ENCODE measurements at regions not wholly inside any gene's neighbourhood (a gene's known extent, or its start where the extent isn't known, plus 50 kb on each side); places are given as distances from the start of the nearest gene placed in this dataset.

- no peak overlapping the region for H3K4me3 ChIP-seq
- H3K4me2 ChIP-seq: no peak overlapping the region
- DNase-seq (ENCODE audit: low read depth in 1 of 2, low spot score in 1 of 2) (no peak), ATAC-seq (no peak), FAIRE-seq (no peak)
- peak overlapping the region; percentile 62 to 71 for H3K27ac ChIP-seq
- ChIA-PET POLR2A (no interaction called here), CTCF (interaction anchor here (0.8 to 1.9 kb wide), 3 partner anchors 27 to 167 kb away, joined by 3 to 7 read pairs (median 4); no protein-coding TSS in a partner anchor)
- H3K4me1 ChIP-seq: peaks cover 29% of the 10 kb centered on the region
- 71% methylated on average over 6 of the region's 6 CpGs for WGBS (ENCODE audit: missing lambda C conversion rate)
- H3K9me3 ChIP-seq: no peaks in the 10 kb centered on the region
- TF ChIP-seq EHF (CRISPR knock-in tag; IDR thresholded peaks at IDR 0.05) (no peak), JUNB (IDR thresholded peaks at IDR 0.05) (no peak), FOXS1 (CRISPR knock-in tag; IDR thresholded peaks at IDR 0.05) (no peak), HMGXB4 (CRISPR knock-in tag; IDR thresholded peaks at IDR 0.05; ENCODE audit: borderline replicate concordance) (no peak)
Measured at GRCh38 chr2:37563375-37564015, 107.9 kb downstream of the CDC42EP3 start.

GRCh38 chr2:37564356-37564755, 107.1 kb downstream of the CDC42EP3 start:
- FAIRE-seq (no peak), DNase-seq (ENCODE audit: low read depth in 1 of 2, low spot score in 1 of 2) (no peak), ATAC-seq (no peak)
- POLR2A ChIA-PET: no interaction called here
- Histone ChIP-seq H3K4me3 (no peak overlapping the region), H3K9me3 (no peaks in the 10 kb centered on the region), H3K4me2 (no peak overlapping the region), H3K4me1 (peaks cover 29% of the 10 kb centered on the region), H3K27ac (no peak overlapping the region)
- TF ChIP-seq RNF2 (IDR thresholded peaks at IDR 0.05; ENCODE audit: borderline replicate concordance, low read depth) (no peak), HOXB5 (CRISPR knock-in tag; IDR thresholded peaks at IDR 0.05) (no peak), SREBF2 (IDR thresholded peaks at IDR 0.05) (no peak), EP300 (IDR thresholded peaks at IDR 0.05) (no peak)
- TF ChIP-seq, protein P1, sequence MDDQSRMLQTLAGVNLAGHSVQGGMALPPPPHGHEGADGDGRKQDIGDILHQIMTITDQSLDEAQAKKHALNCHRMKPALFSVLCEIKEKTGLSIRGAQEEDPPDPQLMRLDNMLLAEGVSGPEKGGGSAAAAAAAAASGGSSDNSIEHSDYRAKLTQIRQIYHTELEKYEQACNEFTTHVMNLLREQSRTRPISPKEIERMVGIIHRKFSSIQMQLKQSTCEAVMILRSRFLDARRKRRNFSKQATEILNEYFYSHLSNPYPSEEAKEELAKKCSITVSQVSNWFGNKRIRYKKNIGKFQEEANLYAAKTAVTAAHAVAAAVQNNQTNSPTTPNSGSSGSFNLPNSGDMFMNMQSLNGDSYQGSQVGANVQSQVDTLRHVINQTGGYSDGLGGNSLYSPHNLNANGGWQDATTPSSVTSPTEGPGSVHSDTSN (IDR thresholded peaks at IDR 0.05): no peak
- WGBS (ENCODE audit: missing lambda C conversion rate): 77% methylated on average over 7 of the region's 7 CpGs
- CTCF ChIA-PET: interaction anchor here (0.8 to 1.8 kb wide), 2 partner anchors 149 to 168 kb away, joined by 3 to 7 read pairs; no protein-coding TSS in a partner anchor

GRCh38 chr2:37566517-37566981, 104.9 kb downstream of the CDC42EP3 start:
- WGBS (ENCODE audit: missing lambda C conversion rate): 77% methylated on average over 5 of the region's 5 CpGs
- no peaks in the 10 kb centered on the region for H3K9me3 ChIP-seq
- H3K4me3 ChIP-seq: no peak overlapping the region
- no peak overlapping the region for H3K4me2 ChIP-seq
- ATAC-seq (no peak), DNase-seq (ENCODE audit: low read depth in 1 of 2, low spot score in 1 of 2) (no peak), FAIRE-seq (no peak)
- H3K27ac ChIP-seq: no peak overlapping the region
- peaks cover 42% of the 10 kb centered on the region for H3K4me1 ChIP-seq
- TF ChIP-seq JUN (IDR thresholded peaks at IDR 0.05) (no peak), CHD2 (IDR thresholded peaks at IDR 0.05; ENCODE audit: low read length, partially characterized antibody) (no peak), HOXB5 (CRISPR knock-in tag; IDR thresholded peaks at IDR 0.05) (no peak), RCOR1 (IDR thresholded peaks at IDR 0.05; ENCODE audit: low read depth, low read length) (no peak), MAZ (IDR thresholded peaks at IDR 0.05; ENCODE audit: borderline replicate concordance, low read depth, low read length) (no peak), EP300 (IDR thresholded peaks at IDR 0.05) (no peak), BHLHE40 (IDR thresholded peaks at IDR 0.05; ENCODE audit: low read depth, low read length) (no peak), POLR2AphosphoS2 (conservative IDR thresholded peaks at IDR 0.05; ENCODE audit: low read length) (no peak), SREBF2 (IDR thresholded peaks at IDR 0.05) (no peak), TP53 (CRISPR knock-in tag; IDR thresholded peaks at IDR 0.05) (no peak)
- TF ChIP-seq, protein P2, sequence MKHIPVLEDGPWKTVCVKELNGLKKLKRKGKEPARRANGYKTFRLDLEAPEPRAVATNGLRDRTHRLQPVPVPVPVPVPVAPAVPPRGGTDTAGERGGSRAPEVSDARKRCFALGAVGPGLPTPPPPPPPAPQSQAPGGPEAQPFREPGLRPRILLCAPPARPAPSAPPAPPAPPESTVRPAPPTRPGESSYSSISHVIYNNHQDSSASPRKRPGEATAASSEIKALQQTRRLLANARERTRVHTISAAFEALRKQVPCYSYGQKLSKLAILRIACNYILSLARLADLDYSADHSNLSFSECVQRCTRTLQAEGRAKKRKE (CRISPR knock-in tag; IDR thresholded peaks at IDR 0.05; ENCODE audit: low read depth): no peak
- TF ChIP-seq, protein P3, sequence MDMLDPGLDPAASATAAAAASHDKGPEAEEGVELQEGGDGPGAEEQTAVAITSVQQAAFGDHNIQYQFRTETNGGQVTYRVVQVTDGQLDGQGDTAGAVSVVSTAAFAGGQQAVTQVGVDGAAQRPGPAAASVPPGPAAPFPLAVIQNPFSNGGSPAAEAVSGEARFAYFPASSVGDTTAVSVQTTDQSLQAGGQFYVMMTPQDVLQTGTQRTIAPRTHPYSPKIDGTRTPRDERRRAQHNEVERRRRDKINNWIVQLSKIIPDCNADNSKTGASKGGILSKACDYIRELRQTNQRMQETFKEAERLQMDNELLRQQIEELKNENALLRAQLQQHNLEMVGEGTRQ (IDR thresholded peaks at IDR 0.05): no peak
- TF ChIP-seq, protein P4, sequence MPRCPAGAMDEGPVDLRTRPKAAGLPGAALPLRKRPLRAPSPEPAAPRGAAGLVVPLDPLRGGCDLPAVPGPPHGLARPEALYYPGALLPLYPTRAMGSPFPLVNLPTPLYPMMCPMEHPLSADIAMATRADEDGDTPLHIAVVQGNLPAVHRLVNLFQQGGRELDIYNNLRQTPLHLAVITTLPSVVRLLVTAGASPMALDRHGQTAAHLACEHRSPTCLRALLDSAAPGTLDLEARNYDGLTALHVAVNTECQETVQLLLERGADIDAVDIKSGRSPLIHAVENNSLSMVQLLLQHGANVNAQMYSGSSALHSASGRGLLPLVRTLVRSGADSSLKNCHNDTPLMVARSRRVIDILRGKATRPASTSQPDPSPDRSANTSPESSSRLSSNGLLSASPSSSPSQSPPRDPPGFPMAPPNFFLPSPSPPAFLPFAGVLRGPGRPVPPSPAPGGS (IDR thresholded peaks at IDR 0.05): no peak
- TF ChIP-seq, protein P5, sequence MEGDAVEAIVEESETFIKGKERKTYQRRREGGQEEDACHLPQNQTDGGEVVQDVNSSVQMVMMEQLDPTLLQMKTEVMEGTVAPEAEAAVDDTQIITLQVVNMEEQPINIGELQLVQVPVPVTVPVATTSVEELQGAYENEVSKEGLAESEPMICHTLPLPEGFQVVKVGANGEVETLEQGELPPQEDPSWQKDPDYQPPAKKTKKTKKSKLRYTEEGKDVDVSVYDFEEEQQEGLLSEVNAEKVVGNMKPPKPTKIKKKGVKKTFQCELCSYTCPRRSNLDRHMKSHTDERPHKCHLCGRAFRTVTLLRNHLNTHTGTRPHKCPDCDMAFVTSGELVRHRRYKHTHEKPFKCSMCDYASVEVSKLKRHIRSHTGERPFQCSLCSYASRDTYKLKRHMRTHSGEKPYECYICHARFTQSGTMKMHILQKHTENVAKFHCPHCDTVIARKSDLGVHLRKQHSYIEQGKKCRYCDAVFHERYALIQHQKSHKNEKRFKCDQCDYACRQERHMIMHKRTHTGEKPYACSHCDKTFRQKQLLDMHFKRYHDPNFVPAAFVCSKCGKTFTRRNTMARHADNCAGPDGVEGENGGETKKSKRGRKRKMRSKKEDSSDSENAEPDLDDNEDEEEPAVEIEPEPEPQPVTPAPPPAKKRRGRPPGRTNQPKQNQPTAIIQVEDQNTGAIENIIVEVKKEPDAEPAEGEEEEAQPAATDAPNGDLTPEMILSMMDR (IDR thresholded peaks at IDR 0.05): no peak
- CTCF ChIA-PET: interaction anchor here (1.5 kb wide), 1 partner anchor 9 kb away, joined by 6 read pairs; no protein-coding TSS in a partner anchor
- POLR2A ChIA-PET: no interaction called here

Measured in A549 (cell line).